ENCODE measurements at regions not wholly inside any gene's neighbourhood (a gene's known extent, or its start where the extent isn't known, plus 50 kb on each side); places are given as distances from the start of the nearest gene placed in this dataset.

- Histone ChIP-seq H3K4me1 (no peaks in the 10 kb centered on the region), H3K36me3 (ENCODE audit: control insufficient read depth, insufficient read depth, low read length) (no peaks in the 10 kb centered on the region), H3K4me3 (ENCODE audit: low read depth, low read length) (no peak overlapping the region), H3K9me3 (no peaks in the 10 kb centered on the region), H3K27me3 (replicated peaks; ENCODE audit: control insufficient read depth, insufficient read depth, low read length) (no peaks in the 10 kb centered on the region)
- no peak for DNase-seq
- no TSS peak for BruUV-seq (replicated peaks)
- H3K4me1 Mint-ChIP-seq (ENCODE audit: low read depth, unreplicated experiment): peaks cover under 1% of the 10 kb centered on the region
- H3K27ac Mint-ChIP-seq (ENCODE audit: unreplicated experiment): no peak overlapping the region
- intact Hi-C loops (cut with micrococcal nuclease; ENCODE audit: unreplicated experiment): no loop called here
- H3K36me3 Mint-ChIP-seq (ENCODE audit: insufficient read depth, unreplicated experiment): no peaks in the 10 kb centered on the region
- H3K27me3 Mint-ChIP-seq (ENCODE audit: insufficient read depth, unreplicated experiment): no peaks in the 10 kb centered on the region
- POLR2A ChIA-PET: no interaction called here
- no peak overlapping the region for H3K4me3 Mint-ChIP-seq (ENCODE audit: unreplicated experiment)
- TF ChIP-seq, protein P1, sequence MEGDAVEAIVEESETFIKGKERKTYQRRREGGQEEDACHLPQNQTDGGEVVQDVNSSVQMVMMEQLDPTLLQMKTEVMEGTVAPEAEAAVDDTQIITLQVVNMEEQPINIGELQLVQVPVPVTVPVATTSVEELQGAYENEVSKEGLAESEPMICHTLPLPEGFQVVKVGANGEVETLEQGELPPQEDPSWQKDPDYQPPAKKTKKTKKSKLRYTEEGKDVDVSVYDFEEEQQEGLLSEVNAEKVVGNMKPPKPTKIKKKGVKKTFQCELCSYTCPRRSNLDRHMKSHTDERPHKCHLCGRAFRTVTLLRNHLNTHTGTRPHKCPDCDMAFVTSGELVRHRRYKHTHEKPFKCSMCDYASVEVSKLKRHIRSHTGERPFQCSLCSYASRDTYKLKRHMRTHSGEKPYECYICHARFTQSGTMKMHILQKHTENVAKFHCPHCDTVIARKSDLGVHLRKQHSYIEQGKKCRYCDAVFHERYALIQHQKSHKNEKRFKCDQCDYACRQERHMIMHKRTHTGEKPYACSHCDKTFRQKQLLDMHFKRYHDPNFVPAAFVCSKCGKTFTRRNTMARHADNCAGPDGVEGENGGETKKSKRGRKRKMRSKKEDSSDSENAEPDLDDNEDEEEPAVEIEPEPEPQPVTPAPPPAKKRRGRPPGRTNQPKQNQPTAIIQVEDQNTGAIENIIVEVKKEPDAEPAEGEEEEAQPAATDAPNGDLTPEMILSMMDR (IDR thresholded peaks at IDR 0.05; ENCODE audit: insufficient read depth in 1 of 2, low read depth in 1 of 2, low read length in 1 of 2, severe bottlenecking in 1 of 2, unreplicated experiment in 1 of 2): no peak
- H3K9me3 Mint-ChIP-seq (ENCODE audit: unreplicated experiment): no peaks in the 10 kb centered on the region
- CTCF ChIA-PET: no interaction called here
Observed at GRCh38 chr5:174799121-174799520, 74.7 kb downstream of the MSX2 start.

DNA sequence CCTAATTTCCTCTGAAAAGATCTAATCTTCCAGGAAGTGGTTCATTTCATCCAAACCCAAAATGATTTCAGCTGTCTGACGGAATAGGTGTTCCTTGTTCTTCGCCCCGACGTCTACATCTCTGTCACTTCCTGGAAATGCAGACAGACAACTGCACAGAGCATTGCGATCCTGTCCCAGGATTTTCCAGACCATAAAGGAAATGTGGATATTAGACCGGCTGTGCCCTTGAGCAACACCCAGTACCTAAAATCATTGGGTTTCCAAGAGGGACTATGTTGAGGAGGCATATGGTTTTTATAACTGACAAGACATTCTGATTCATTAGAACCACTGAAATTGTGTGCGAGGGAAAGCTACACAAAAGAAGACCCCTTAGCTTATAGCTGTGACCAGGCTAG is 74.2 kb downstream of the MSX2 start:
- TF ChIP-seq, protein P1 (IDR thresholded peaks at IDR 0.05; ENCODE audit: insufficient read depth in 1 of 2, low read depth in 1 of 2, low read length in 1 of 2, severe bottlenecking in 1 of 2, unreplicated experiment in 1 of 2): no peak
- Histone ChIP-seq H3K27me3 (replicated peaks; ENCODE audit: control insufficient read depth, insufficient read depth, low read length) (no peaks in the 10 kb centered on the region), H3K9me3 (no peaks in the 10 kb centered on the region), H3K36me3 (ENCODE audit: control insufficient read depth, insufficient read depth, low read length) (no peaks in the 10 kb centered on the region), H3K4me1 (no peaks in the 10 kb centered on the region), H3K4me3 (ENCODE audit: low read depth, low read length) (no peak overlapping the region)
- BruUV-seq (replicated peaks): no TSS peak
- no peak overlapping the region for H3K4me3 Mint-ChIP-seq (ENCODE audit: unreplicated experiment)
- POLR2A ChIA-PET: no interaction called here
- H3K36me3 Mint-ChIP-seq (ENCODE audit: insufficient read depth, unreplicated experiment): no peaks in the 10 kb centered on the region
- intact Hi-C loops (cut with micrococcal nuclease; ENCODE audit: unreplicated experiment): no loop called here
- H3K27ac Mint-ChIP-seq (ENCODE audit: unreplicated experiment): no peak overlapping the region
- H3K9me3 Mint-ChIP-seq (ENCODE audit: unreplicated experiment): no peaks in the 10 kb centered on the region
- DNase-seq: no peak
- H3K27me3 Mint-ChIP-seq (ENCODE audit: insufficient read depth, unreplicated experiment): no peaks in the 10 kb centered on the region
- CTCF ChIA-PET: no interaction called here
- peaks cover 6% of the 10 kb centered on the region for H3K4me1 Mint-ChIP-seq (ENCODE audit: low read depth, unreplicated experiment)

DNA sequence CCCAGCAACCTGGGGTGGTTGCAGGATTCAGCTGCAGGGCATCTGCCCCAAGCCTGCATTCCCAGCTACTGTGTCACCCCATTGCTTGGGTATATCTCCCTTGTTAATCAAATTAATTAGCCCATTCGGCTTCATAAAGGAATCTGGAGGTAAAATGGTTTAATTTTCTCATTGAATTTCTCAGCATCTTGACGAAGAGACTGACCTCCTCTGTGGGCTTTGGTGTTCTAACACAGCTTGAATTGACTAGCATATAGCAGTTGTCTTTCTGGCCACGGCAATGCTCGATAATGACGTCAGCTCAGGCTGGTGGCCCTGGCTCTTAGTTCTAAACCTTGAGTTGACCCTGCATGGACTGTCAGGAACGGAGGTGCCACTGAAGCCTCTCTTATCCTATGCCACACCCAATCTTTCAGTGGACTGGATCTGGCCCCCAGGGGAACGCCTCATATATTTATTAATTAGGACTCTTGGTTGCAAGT is 72.4 kb downstream of the MSX2 start:
- no peaks in the 10 kb centered on the region for H3K9me3 Mint-ChIP-seq (ENCODE audit: unreplicated experiment)
- Histone ChIP-seq H3K27me3 (replicated peaks; ENCODE audit: control insufficient read depth, insufficient read depth, low read length) (no peaks in the 10 kb centered on the region), H3K4me3 (ENCODE audit: low read depth, low read length) (no peak overlapping the region), H3K9me3 (no peaks in the 10 kb centered on the region), H3K36me3 (ENCODE audit: control insufficient read depth, insufficient read depth, low read length) (no peaks in the 10 kb centered on the region), H3K4me1 (no peaks in the 10 kb centered on the region)
- no peak overlapping the region for H3K4me3 Mint-ChIP-seq (ENCODE audit: unreplicated experiment)
- intact Hi-C loops (cut with micrococcal nuclease; ENCODE audit: unreplicated experiment): no loop called here
- TF ChIP-seq, protein P1 (IDR thresholded peaks at IDR 0.05; ENCODE audit: insufficient read depth in 1 of 2, low read depth in 1 of 2, low read length in 1 of 2, severe bottlenecking in 1 of 2, unreplicated experiment in 1 of 2): no peak
- H3K36me3 Mint-ChIP-seq (ENCODE audit: insufficient read depth, unreplicated experiment): no peaks in the 10 kb centered on the region
- no peak overlapping the region for H3K27ac Mint-ChIP-seq (ENCODE audit: unreplicated experiment)
- POLR2A ChIA-PET: no interaction called here
- CTCF ChIA-PET: interaction anchor here (1.2 kb wide), 1 partner anchor 45 kb away, joined by 3 read pairs; no protein-coding TSS in a partner anchor
- no TSS peak for BruUV-seq (replicated peaks)
- no peak for DNase-seq
- no peaks in the 10 kb centered on the region for H3K27me3 Mint-ChIP-seq (ENCODE audit: insufficient read depth, unreplicated experiment)
- H3K4me1 Mint-ChIP-seq (ENCODE audit: low read depth, unreplicated experiment): peaks cover 7% of the 10 kb centered on the region
